Heart left ventricle (tissue), 13 donors: ENCODE measurements at regions not wholly inside any gene's neighbourhood (a gene's known extent, or its start where the extent isn't known, plus 50 kb on each side); places are given as distances from the start of the nearest gene placed in this dataset.

Source experiments
- CTCF ChIP-seq, 12 donors: fragments of 200-600 bp; sonication (generic) in 4 of 12; IDR thresholded peaks; one replicate each; pipeline versions ENCODE4 v1.5.0 to v1.8.0; 2018 to 2022; ENCODE audit warnings: antibody characterized with exemption in 12 of 12, mild to moderate bottlenecking in 5 of 12
- POLR2A ChIP-seq, 2 donors: fragments of 450-650 bp; IDR thresholded peaks; one replicate each; pipeline ENCODE4 v1.6.1; 2017; ENCODE audit warnings: antibody characterized with exemption in 2 of 2, mild to moderate bottlenecking in 2 of 2, moderate library complexity in 2 of 2
- donor health status: ischemic (EF 13 %, LVEDD 7.1; RV severe dilation, severe dysfunction).
- donor health status: DM: no; HTN: yes; CAD: no.
- donor health status: DM: no; HTN: no; CAD: no.
- donor health status: ischemic (EF 25% LVEDD 6.9; RV normal size, moderate dysfunction).
- donor health status: ischemic (EF 25% LVEDD 5.7; RV mildly dilated, moderate dysfunction).
- donor health status: ischemic (EF 35%, LVEDD 5.7; RV mildly dilated, moderate dysfunction).
- donor health status: nonischemic (EF 11% LVEDD 7.7; RV severe dilation, severe dysfunction).
- donor health status: DM: yes; HTN: yes; CAD: no.
- donor health status: PGD.
- donor health status: ischemic (EF 29% LVEDD 5.4; RV normal size, mild dysfunction).
- donor health status: nonischemic (EF 23%, LVEDD 6.1; RV moderate dilation, normal function).

- TF ChIP-seq CTCF (IDR thresholded peaks at IDR 0.05) = no peak
- TF ChIP-seq POLR2A (IDR thresholded peaks at IDR 0.05) = no peak
These were observed 1494.3 kb downstream of the AMY1C start for GRCh38 chr1:105243969-105244368.
